NOMO-1 treated with dmso at 0.1 percent for 144 hours (cell line): ENCODE measurements at regions not wholly inside any gene's neighbourhood (a gene's known extent, or its start where the extent isn't known, plus 50 kb on each side); places are given as distances from the start of the nearest gene placed in this dataset.

Experiments
- DNase-seq: peaks from one replicate; lab custom pipeline; 2025; ENCODE audit not compliant: unreplicated experiment; lab: John Stamatoyannopoulos, UW

- no peak for DNase-seq
These were observed 278.5 kb upstream of the MAN1A1 start for GRCh38 chr6:119627908-119628669.

- no peak for DNase-seq
These were observed 277.5 kb upstream of the MAN1A1 start for GRCh38 chr6:119626884-119627619.

- DNase-seq: no peak
These were observed 271.4 kb upstream of the MAN1A1 start for GRCh38 chr6:119620846-119621555.

GRCh38 chr6:119614138-119614537, 264.6 kb upstream of the MAN1A1 start:
- DNase-seq: no peak

- DNase-seq: no peak
These were observed 263.4 kb upstream of the MAN1A1 start for GRCh38 chr6:119612911-119613381.

GRCh38 chr6:119612176-119612891, 262.8 kb upstream of the MAN1A1 start:
- DNase-seq: no peak

- DNase-seq: no peak
These were observed 261.2 kb upstream of the MAN1A1 start for GRCh38 chr6:119610754-119611153.

GRCh38 chr6:119610265-119610664, 260.7 kb upstream of the MAN1A1 start:
- no peak for DNase-seq

- no peak for DNase-seq
These were observed 260.3 kb upstream of the MAN1A1 start for GRCh38 chr6:119609865-119610264.

- no peak for DNase-seq
These were observed 259.4 kb upstream of the MAN1A1 start for GRCh38 chr6:119608994-119609393.

- DNase-seq: no peak
These were observed 254.6 kb upstream of the MAN1A1 start for GRCh38 chr6:119604124-119604523.

- no peak for DNase-seq
These were observed 253.9 kb upstream of the MAN1A1 start for GRCh38 chr6:119603501-119603900.

GRCh38 chr6:119602215-119603178, 252.9 kb upstream of the MAN1A1 start:
- DNase-seq: no peak

- no peak for DNase-seq
These were observed 249.3 kb upstream of the MAN1A1 start for GRCh38 chr6:119598883-119599282.

GRCh38 chr6:119594907-119595306, 245.3 kb upstream of the MAN1A1 start:
- no peak for DNase-seq

GRCh38 chr6:119591235-119591634, 241.7 kb upstream of the MAN1A1 start:
- no peak for DNase-seq

GRCh38 chr6:119590066-119590465, 240.5 kb upstream of the MAN1A1 start:
- DNase-seq: no peak

GRCh38 chr6:119587537-119587936, 238.0 kb upstream of the MAN1A1 start:
- no peak for DNase-seq

GRCh38 chr6:119586250-119586882, 236.8 kb upstream of the MAN1A1 start:
- no peak for DNase-seq
